Kidney epithelial cell (primary cell): ENCODE measurements at regions not wholly inside any gene's neighbourhood (a gene's known extent, or its start where the extent isn't known, plus 50 kb on each side); places are given as distances from the start of the nearest gene placed in this dataset.

ENCODE experiments used
- DNase-seq: peaks from one replicate; pipeline ENCODE4 v3.0.0-alpha.2; 2010; ENCODE audit warnings: low read depth
- H3K27me3 ChIP-seq: 2 replicates; pipeline ENCODE4 v1.6.0; 2011; ENCODE audit warnings: low read length; ENCODE audit not compliant: control insufficient read depth, insufficient read depth
- H3K36me3 ChIP-seq: 2 replicates; pipeline ENCODE4 v1.5.1; 2011; ENCODE audit warnings: low read length; ENCODE audit not compliant: control insufficient read depth, insufficient read depth
- H3K4me3 ChIP-seq: 2 replicates; pipeline ENCODE4 v1.5.1; 2011; ENCODE audit warnings: low read depth, mild to moderate bottlenecking, control low read depth, low read length
- TF ChIP-seq, protein P1 (sequence below): IDR thresholded peaks from 2 replicates; pipeline ENCODE4 v1.5.1; 2011; ENCODE audit warnings: mild to moderate bottlenecking, moderate library complexity, low read length, control low read depth, inconsistent platforms; ENCODE audit not compliant: insufficient read depth, poor library complexity, severe bottlenecking

GRCh38 chr11:23856654-23857053 lies 640.2 kb upstream of the LUZP2 start:
- Histone ChIP-seq H3K4me3 (no peak overlapping the region), H3K27me3 (no peaks in the 10 kb centered on the region), H3K36me3 (no peaks in the 10 kb centered on the region)
- DNase-seq, result no peak
- TF ChIP-seq, protein P1, sequence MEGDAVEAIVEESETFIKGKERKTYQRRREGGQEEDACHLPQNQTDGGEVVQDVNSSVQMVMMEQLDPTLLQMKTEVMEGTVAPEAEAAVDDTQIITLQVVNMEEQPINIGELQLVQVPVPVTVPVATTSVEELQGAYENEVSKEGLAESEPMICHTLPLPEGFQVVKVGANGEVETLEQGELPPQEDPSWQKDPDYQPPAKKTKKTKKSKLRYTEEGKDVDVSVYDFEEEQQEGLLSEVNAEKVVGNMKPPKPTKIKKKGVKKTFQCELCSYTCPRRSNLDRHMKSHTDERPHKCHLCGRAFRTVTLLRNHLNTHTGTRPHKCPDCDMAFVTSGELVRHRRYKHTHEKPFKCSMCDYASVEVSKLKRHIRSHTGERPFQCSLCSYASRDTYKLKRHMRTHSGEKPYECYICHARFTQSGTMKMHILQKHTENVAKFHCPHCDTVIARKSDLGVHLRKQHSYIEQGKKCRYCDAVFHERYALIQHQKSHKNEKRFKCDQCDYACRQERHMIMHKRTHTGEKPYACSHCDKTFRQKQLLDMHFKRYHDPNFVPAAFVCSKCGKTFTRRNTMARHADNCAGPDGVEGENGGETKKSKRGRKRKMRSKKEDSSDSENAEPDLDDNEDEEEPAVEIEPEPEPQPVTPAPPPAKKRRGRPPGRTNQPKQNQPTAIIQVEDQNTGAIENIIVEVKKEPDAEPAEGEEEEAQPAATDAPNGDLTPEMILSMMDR, result no peak

- no peaks in the 10 kb centered on the region for H3K36me3 ChIP-seq
- H3K27me3 ChIP-seq, result no peaks in the 10 kb centered on the region
- no peak for DNase-seq
- no peak overlapping the region for H3K4me3 ChIP-seq
- TF ChIP-seq, protein P1, result no peak
These were observed 637.8 kb upstream of the LUZP2 start for GRCh38 chr11:23859087-23859486.

GRCh38 chr11:23861615-23862014 lies 635.2 kb upstream of the LUZP2 start:
- no peak overlapping the region for H3K4me3 ChIP-seq
- no peak for DNase-seq
- no peaks in the 10 kb centered on the region for H3K36me3 ChIP-seq
- TF ChIP-seq, protein P1, result no peak
- no peaks in the 10 kb centered on the region for H3K27me3 ChIP-seq

- Histone ChIP-seq H3K27me3 (no peaks in the 10 kb centered on the region), H3K4me3 (no peak overlapping the region), H3K36me3 (no peaks in the 10 kb centered on the region)
- TF ChIP-seq, protein P1, result no peak
- DNase-seq, result no peak
These were observed 631.4 kb upstream of the LUZP2 start for GRCh38 chr11:23865341-23865975.

- DNase-seq, result no peak
- Histone ChIP-seq H3K36me3 (no peaks in the 10 kb centered on the region), H3K27me3 (no peaks in the 10 kb centered on the region), H3K4me3 (no peak overlapping the region)
- TF ChIP-seq, protein P1, result no peak
These were observed 630.2 kb upstream of the LUZP2 start for GRCh38 chr11:23866641-23867040.

GRCh38 chr11:23869671-23870070 lies 627.2 kb upstream of the LUZP2 start:
- Histone ChIP-seq H3K36me3 (no peaks in the 10 kb centered on the region), H3K4me3 (no peak overlapping the region), H3K27me3 (no peaks in the 10 kb centered on the region)
- TF ChIP-seq, protein P1, result no peak
- no peak for DNase-seq
